ENCODE measurements at regions not wholly inside any gene's neighbourhood (a gene's known extent, or its start where the extent isn't known, plus 50 kb on each side); places are given as distances from the start of the nearest gene placed in this dataset.

- ChIA-PET POLR2A (no interaction called here), CTCF (no interaction called here)
These were observed 112.3 kb upstream of the BCOR start for GRCh38 chrX:40209951-40210617.

- POLR2A ChIA-PET = no interaction called here
- CTCF ChIA-PET = no interaction called here
These were observed 109.9 kb upstream of the BCOR start for GRCh38 chrX:40207626-40208025.

GRCh38 chrX:40205471-40205870 lies 107.7 kb upstream of the BCOR start:
- POLR2A ChIA-PET = no interaction called here
- CTCF ChIA-PET = no interaction called here

GRCh38 chrX:40202456-40202855 lies 104.7 kb upstream of the BCOR start:
- CTCF ChIA-PET = interaction anchor here (0.7 kb wide), 1 partner anchor 16 kb away, joined by 3 read pairs; no protein-coding TSS in a partner anchor
- POLR2A ChIA-PET = interaction anchor here (0.6 kb wide), 1 partner anchor 25 kb away, joined by 3 read pairs; no protein-coding TSS in a partner anchor

- ChIA-PET CTCF (no interaction called here), POLR2A (no interaction called here)
These were observed 103.6 kb upstream of the BCOR start for GRCh38 chrX:40201329-40201885.

GRCh38 chrX:40199704-40200103 lies 101.9 kb upstream of the BCOR start:
- POLR2A ChIA-PET = no interaction called here
- CTCF ChIA-PET = no interaction called here

GRCh38 chrX:40197071-40197470 lies 99.3 kb upstream of the BCOR start:
- POLR2A ChIA-PET = no interaction called here
- CTCF ChIA-PET = no interaction called here

GRCh38 chrX:40195368-40195767 lies 97.6 kb upstream of the BCOR start:
- ChIA-PET POLR2A (no interaction called here), CTCF (no interaction called here)

GRCh38 chrX:40192196-40192595 lies 94.4 kb upstream of the BCOR start:
- ChIA-PET POLR2A (no interaction called here), CTCF (no interaction called here)

- ChIA-PET POLR2A (no interaction called here), CTCF (no interaction called here)
These were observed 91.9 kb upstream of the BCOR start for GRCh38 chrX:40189637-40190036.

GRCh38 chrX:40188573-40189417 lies 91.0 kb upstream of the BCOR start:
- POLR2A ChIA-PET = no interaction called here
- CTCF ChIA-PET = no interaction called here

- POLR2A ChIA-PET = no interaction called here
These were observed 87.2 kb upstream of the BCOR start for GRCh38 chrX:40184968-40185367.

GRCh38 chrX:40182615-40183014 lies 84.9 kb upstream of the BCOR start:
- ChIA-PET CTCF (no interaction called here), POLR2A (no interaction called here)

More at GRCh38 chrX:40184968-40185367, 87.2 kb upstream of the BCOR start:
- CTCF ChIA-PET = no interaction called here

GRCh38 chrX:40182095-40182494 lies 84.3 kb upstream of the BCOR start:
- CTCF ChIA-PET = no interaction called here
- POLR2A ChIA-PET = no interaction called here

- POLR2A ChIA-PET = interaction anchor here (0.7 kb wide), 1 partner anchor 319 kb away, joined by 3 read pairs; no protein-coding TSS in a partner anchor
- CTCF ChIA-PET = no interaction called here
These were observed 81.5 kb upstream of the BCOR start for GRCh38 chrX:40179283-40179682.

- CTCF ChIA-PET = no interaction called here
These were observed 80.4 kb upstream of the BCOR start for GRCh38 chrX:40177942-40178715.

GRCh38 chrX:40177489-40177888 lies 79.7 kb upstream of the BCOR start:
- ChIA-PET CTCF (interaction anchor here (1.5 kb wide), 1 partner anchor 24 kb away, joined by 3 read pairs; no protein-coding TSS in a partner anchor), POLR2A (interaction anchor here (0.7 to 3.4 kb wide), 5 partner anchors 25 to 324 kb away, joined by 3 to 29 read pairs (median 4); partner anchors contain the start of gene BCOR)

More at GRCh38 chrX:40177942-40178715, 80.4 kb upstream of the BCOR start:
- POLR2A ChIA-PET = interaction anchor here (0.8 to 3.4 kb wide), 4 partner anchors 80 to 324 kb away, joined by 3 to 29 read pairs (median 8); partner anchors contain the start of gene BCOR

- ChIA-PET CTCF (interaction anchor here (1.5 kb wide), 1 partner anchor 24 kb away, joined by 3 read pairs; no protein-coding TSS in a partner anchor), POLR2A (interaction anchor here (0.6 to 3.4 kb wide), 12 partner anchors 9 to 1017 kb away, joined by 3 to 29 read pairs (median 4); partner anchors contain the start of gene BCOR)
These were observed 79.3 kb upstream of the BCOR start for GRCh38 chrX:40177117-40177430.

GRCh38 chrX:40176351-40177116 lies 78.8 kb upstream of the BCOR start:
- POLR2A ChIA-PET = interaction anchor here (0.6 to 3.4 kb wide), 10 partner anchors 9 to 1017 kb away, joined by 3 to 29 read pairs (median 4); partner anchors contain the start of gene BCOR
- CTCF ChIA-PET = interaction anchor here (1.5 kb wide), 1 partner anchor 23 kb away, joined by 3 read pairs; no protein-coding TSS in a partner anchor
